ENCODE measurements at regions not wholly inside any gene's neighbourhood (a gene's known extent, or its start where the extent isn't known, plus 50 kb on each side); places are given as distances from the start of the nearest gene placed in this dataset.

DNA sequence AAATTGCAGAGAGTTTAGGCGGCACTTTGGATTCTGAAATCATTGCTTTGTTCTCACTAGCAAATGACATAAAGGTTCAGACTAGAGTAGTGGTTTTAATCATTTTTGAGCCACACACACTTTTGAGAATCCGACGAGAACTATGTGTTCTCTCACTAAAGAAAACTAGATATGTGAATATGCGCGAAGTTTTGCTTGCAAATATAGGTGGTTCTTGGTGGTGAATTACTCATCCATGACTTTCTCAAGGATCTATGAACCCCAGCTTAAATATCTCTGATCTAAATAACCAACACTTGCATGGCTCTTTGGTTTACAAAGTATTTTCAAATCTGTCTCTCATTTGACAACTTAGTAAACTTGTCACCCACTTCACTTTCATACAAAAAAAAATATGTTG, 54.8 kb downstream of the NOG start:
- Histone ChIP-seq H3K36me3 (ENCODE audit: control insufficient read depth, insufficient read depth, low read length) (no peaks in the 10 kb centered on the region), H3K9ac (ENCODE audit: low read depth, low read length) (no peak overlapping the region), H3K4me1 (ENCODE audit: control insufficient read depth, insufficient read depth, low read length) (no peaks in the 10 kb centered on the region), H3K27ac (ENCODE audit: low read depth, low read length) (no peak overlapping the region), H3K27me3 (ENCODE audit: control insufficient read depth, insufficient read depth, low read length) (no peaks in the 10 kb centered on the region), H3K4me3 (ENCODE audit: low read depth, low read length) (no peak overlapping the region), H3K9me3 (ENCODE audit: control insufficient read depth, insufficient read depth, low read length) (no peaks in the 10 kb centered on the region)

DNA sequence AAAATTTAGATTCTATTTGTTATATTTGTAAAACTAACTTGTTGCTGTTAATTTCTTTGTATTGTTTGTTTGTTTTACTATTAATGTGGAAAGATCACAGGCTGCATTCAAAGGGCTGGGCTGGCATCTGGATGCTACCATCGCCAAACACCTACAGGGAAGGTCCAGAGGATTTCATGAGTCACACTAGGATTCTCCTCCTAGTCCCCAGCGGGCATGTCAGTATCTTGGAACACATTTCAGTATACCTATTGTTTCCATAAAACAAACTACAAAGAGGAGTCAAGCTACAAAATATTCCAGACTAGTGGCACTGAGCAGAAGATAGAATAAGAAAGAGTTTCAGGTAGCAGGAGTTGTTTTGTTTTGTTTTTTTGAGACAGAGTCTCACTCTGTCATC, 55.3 kb downstream of the NOG start:
- Histone ChIP-seq H3K27me3 (ENCODE audit: control insufficient read depth, insufficient read depth, low read length) (no peaks in the 10 kb centered on the region), H3K4me1 (ENCODE audit: control insufficient read depth, insufficient read depth, low read length) (no peaks in the 10 kb centered on the region), H3K9me3 (ENCODE audit: control insufficient read depth, insufficient read depth, low read length) (no peaks in the 10 kb centered on the region), H3K9ac (ENCODE audit: low read depth, low read length) (no peak overlapping the region), H3K4me3 (ENCODE audit: low read depth, low read length) (no peak overlapping the region), H3K36me3 (ENCODE audit: control insufficient read depth, insufficient read depth, low read length) (no peaks in the 10 kb centered on the region), H3K27ac (ENCODE audit: low read depth, low read length) (no peak overlapping the region)

DNA sequence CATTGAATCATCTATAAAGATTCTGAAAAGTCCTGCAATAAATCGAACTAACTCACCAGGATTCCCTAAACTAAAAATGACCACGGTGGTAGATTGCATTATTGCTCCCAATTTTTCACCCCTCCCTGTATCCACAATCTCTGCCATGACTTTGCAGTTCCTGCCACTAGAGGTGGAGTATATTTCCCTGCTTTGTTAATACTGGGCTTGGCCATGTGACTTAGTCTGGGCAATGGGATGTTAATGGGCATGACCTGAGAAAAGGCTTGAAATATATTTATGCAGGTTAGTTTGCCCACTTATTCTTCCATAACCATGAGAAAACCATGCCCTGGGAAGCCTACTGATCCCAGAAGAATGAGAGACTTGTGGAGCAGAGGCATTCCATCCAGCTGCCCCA, 59.1 kb downstream of the NOG start:
- no peaks in the 10 kb centered on the region for H3K4me1 ChIP-seq (ENCODE audit: control insufficient read depth, insufficient read depth, low read length)
- no peaks in the 10 kb centered on the region for H3K36me3 ChIP-seq (ENCODE audit: control insufficient read depth, insufficient read depth, low read length)
- no peak overlapping the region for H3K27ac ChIP-seq (ENCODE audit: low read depth, low read length)
- H3K9me3 ChIP-seq (ENCODE audit: control insufficient read depth, insufficient read depth, low read length): no peaks in the 10 kb centered on the region
- H3K27me3 ChIP-seq (ENCODE audit: control insufficient read depth, insufficient read depth, low read length): no peaks in the 10 kb centered on the region
- H3K4me3 ChIP-seq (ENCODE audit: low read depth, low read length): no peak overlapping the region
- no peak overlapping the region for H3K9ac ChIP-seq (ENCODE audit: low read depth, low read length)

DNA sequence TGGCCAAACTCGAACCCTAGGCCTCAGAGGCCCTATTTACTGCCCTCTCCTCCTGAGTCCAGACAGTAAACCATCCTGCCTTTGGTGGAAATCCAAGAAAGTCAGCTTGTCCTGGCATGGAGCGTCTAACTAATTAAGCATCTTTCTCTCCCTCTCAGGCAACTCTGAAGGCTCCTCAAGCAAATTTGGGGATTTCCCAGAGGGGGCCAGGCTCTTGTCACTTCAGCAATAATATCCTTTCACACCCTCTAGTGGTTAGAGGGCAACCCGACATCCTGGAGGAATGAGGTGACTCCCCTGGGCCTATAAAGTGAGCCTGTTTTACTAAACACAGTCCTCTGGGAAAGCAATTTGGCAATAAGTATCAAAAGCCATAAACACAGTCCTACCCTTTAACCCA, 60.4 kb downstream of the NOG start:
- Histone ChIP-seq H3K27me3 (ENCODE audit: control insufficient read depth, insufficient read depth, low read length) (no peaks in the 10 kb centered on the region), H3K9me3 (ENCODE audit: control insufficient read depth, insufficient read depth, low read length) (no peaks in the 10 kb centered on the region), H3K4me3 (ENCODE audit: low read depth, low read length) (no peak overlapping the region), H3K4me1 (ENCODE audit: control insufficient read depth, insufficient read depth, low read length) (no peaks in the 10 kb centered on the region), H3K27ac (ENCODE audit: low read depth, low read length) (no peak overlapping the region), H3K36me3 (ENCODE audit: control insufficient read depth, insufficient read depth, low read length) (no peaks in the 10 kb centered on the region), H3K9ac (ENCODE audit: low read depth, low read length) (no peak overlapping the region)

DNA sequence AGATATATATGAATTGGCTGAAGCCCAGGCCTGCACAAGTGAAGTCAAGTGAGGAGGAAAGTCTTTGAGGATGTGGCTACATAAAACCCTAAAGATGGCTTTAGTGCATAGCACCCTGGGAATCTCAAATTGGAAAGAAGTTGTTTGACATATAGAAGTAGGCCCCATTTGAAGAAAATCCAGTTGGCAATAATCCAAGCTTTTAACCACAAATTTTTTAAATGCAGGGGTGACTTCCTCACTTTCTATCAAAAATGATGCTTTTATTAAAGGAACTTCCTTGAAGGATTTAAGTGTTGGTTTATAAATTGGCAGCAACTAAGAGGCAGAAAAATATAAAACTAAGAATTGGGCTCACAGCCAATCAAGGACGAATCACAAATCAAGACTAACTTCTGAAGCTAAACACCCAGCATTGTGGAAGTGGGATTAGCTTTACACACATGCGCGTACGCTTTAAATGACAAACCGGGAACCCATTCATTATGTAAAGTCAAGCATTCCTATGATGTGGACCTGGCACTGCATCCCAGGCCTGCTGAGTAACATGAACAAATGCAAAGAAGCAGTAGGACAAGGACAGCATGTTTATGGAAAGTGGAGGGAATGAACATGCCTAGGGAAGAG, 63.3 kb downstream of the NOG start:
- Histone ChIP-seq H3K9ac (ENCODE audit: low read depth, low read length) (no peak overlapping the region), H3K4me3 (ENCODE audit: low read depth, low read length) (no peak overlapping the region), H3K9me3 (ENCODE audit: control insufficient read depth, insufficient read depth, low read length) (no peaks in the 10 kb centered on the region), H3K36me3 (ENCODE audit: control insufficient read depth, insufficient read depth, low read length) (no peaks in the 10 kb centered on the region), H3K27me3 (ENCODE audit: control insufficient read depth, insufficient read depth, low read length) (no peaks in the 10 kb centered on the region), H3K27ac (ENCODE audit: low read depth, low read length) (no peak overlapping the region), H3K4me1 (ENCODE audit: control insufficient read depth, insufficient read depth, low read length) (no peaks in the 10 kb centered on the region)

DNA sequence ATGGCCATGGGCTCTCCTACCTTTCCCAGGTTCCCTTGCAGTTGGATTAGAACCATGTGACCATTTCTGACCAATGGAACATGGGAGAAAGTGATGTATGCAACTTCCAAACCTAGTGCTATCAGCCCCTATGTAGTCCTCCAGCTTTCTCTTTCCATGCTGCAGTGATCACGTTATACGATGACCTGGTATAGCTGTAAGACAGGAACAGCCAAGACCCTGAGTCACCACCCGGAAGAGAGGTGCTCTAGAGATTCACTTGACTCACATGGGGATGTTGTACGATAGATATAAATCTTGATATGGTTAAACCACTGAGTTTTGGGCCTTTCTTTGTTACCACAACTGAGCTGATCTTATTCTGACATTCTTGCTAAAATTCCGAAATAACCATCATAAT, 65.1 kb downstream of the NOG start:
- Histone ChIP-seq H3K27ac (ENCODE audit: low read depth, low read length) (no peak overlapping the region), H3K4me3 (ENCODE audit: low read depth, low read length) (no peak overlapping the region), H3K9me3 (ENCODE audit: control insufficient read depth, insufficient read depth, low read length) (no peaks in the 10 kb centered on the region), H3K27me3 (ENCODE audit: control insufficient read depth, insufficient read depth, low read length) (no peaks in the 10 kb centered on the region), H3K9ac (ENCODE audit: low read depth, low read length) (no peak overlapping the region), H3K4me1 (ENCODE audit: control insufficient read depth, insufficient read depth, low read length) (no peaks in the 10 kb centered on the region), H3K36me3 (ENCODE audit: control insufficient read depth, insufficient read depth, low read length) (no peaks in the 10 kb centered on the region)

DNA sequence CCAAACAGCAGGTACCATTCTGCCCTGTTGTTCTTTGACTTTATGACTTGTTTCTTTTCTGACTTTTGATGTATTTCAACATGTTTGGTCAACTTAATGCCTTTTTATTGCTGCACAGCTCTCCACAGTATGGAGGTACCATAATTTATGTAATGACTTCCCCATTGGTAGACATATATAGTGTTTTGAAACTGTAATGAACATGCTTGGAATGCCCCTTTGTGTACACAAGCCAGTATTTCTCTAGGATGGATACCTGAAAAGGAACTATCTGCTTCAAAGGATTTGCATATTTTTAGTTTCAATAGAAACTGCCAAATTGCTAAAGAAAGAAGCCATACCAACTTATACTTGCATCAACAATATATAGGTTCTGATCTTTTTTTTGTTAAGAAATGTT, 66.1 kb downstream of the NOG start:
- Histone ChIP-seq H3K9ac (ENCODE audit: low read depth, low read length) (no peak overlapping the region), H3K27ac (ENCODE audit: low read depth, low read length) (no peak overlapping the region), H3K4me1 (ENCODE audit: control insufficient read depth, insufficient read depth, low read length) (no peaks in the 10 kb centered on the region), H3K9me3 (ENCODE audit: control insufficient read depth, insufficient read depth, low read length) (no peaks in the 10 kb centered on the region), H3K27me3 (ENCODE audit: control insufficient read depth, insufficient read depth, low read length) (no peaks in the 10 kb centered on the region), H3K36me3 (ENCODE audit: control insufficient read depth, insufficient read depth, low read length) (no peaks in the 10 kb centered on the region), H3K4me3 (ENCODE audit: low read depth, low read length) (no peak overlapping the region)

DNA sequence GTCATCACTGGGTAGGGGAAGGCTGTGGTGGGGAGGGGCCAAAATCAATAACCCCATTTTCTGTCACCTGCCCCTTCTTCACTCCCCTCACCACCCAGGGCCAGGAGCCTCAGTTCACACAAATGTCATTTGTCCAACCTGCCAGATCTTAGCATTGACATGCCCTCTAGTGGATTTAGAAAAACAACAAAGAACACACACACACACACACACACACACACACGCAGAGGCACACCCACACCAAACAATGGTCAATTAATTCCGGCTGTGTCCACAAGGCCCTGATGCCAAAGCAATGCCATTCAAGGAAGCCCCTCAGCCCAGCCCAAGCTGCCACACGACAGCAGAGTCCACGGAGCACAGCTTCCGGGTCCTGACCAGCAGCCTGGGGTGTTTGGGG, 68.4 kb downstream of the NOG start:
- Histone ChIP-seq H3K9me3 (ENCODE audit: control insufficient read depth, insufficient read depth, low read length) (no peaks in the 10 kb centered on the region), H3K27me3 (ENCODE audit: control insufficient read depth, insufficient read depth, low read length) (no peaks in the 10 kb centered on the region), H3K36me3 (ENCODE audit: control insufficient read depth, insufficient read depth, low read length) (no peaks in the 10 kb centered on the region), H3K9ac (ENCODE audit: low read depth, low read length) (no peak overlapping the region), H3K27ac (ENCODE audit: low read depth, low read length) (no peak overlapping the region), H3K4me1 (ENCODE audit: control insufficient read depth, insufficient read depth, low read length) (no peaks in the 10 kb centered on the region), H3K4me3 (ENCODE audit: low read depth, low read length) (no peak overlapping the region)

DNA sequence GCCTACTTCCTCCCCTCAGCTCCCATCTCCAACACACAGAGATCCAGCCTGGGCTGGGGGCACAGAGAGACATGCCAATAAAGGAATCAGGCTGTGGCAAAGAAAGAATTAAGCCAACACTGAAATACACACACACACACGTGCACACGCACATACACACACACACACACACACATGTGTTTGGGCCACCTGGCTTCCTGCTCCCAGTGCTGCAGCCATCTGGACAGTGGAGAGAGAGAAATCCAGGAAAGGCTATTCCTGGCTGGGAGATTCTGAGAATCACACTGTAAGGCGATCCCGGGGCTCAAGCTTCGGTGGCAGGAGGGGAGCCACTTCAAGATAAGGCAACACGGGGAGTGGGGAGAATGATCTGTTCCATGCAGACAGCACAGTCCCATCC, 72.4 kb downstream of the NOG start:
- H3K27me3 ChIP-seq (ENCODE audit: control insufficient read depth, insufficient read depth, low read length): no peaks in the 10 kb centered on the region
- H3K36me3 ChIP-seq (ENCODE audit: control insufficient read depth, insufficient read depth, low read length): no peaks in the 10 kb centered on the region
- no peaks in the 10 kb centered on the region for H3K9me3 ChIP-seq (ENCODE audit: control insufficient read depth, insufficient read depth, low read length)
- no peak overlapping the region for H3K4me3 ChIP-seq (ENCODE audit: low read depth, low read length)
- no peak overlapping the region for H3K9ac ChIP-seq (ENCODE audit: low read depth, low read length)
- H3K4me1 ChIP-seq (ENCODE audit: control insufficient read depth, insufficient read depth, low read length): no peaks in the 10 kb centered on the region
- no peak overlapping the region for H3K27ac ChIP-seq (ENCODE audit: low read depth, low read length)

DNA sequence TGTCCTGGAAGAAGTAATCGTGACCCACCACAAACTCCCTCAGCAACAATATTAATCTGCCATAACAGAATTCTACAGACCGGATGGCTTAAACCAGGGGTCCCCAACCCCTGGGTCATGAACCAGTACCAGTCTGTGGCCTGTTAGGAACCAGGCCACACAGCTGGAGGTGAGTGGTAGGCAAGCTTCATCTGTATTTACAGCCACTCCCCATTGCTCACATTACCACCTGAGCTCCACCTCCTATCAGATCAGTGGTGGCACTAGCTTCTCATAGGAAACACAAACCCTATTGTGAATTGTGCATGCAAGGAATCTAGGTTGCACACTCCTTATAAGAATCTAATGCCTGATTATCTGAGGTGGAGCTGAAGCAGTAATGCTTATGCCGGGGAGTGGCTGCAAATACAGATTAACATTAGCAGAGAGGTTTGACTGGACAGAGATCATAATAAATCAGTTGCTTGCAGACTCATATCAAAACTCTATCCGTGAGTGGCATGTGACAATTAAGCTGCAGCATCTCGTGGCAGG, 74.5 kb downstream of the NOG start:
- H3K4me3 ChIP-seq (ENCODE audit: low read depth, low read length): no peak overlapping the region
- H3K36me3 ChIP-seq (ENCODE audit: control insufficient read depth, insufficient read depth, low read length): no peaks in the 10 kb centered on the region
- H3K27me3 ChIP-seq (ENCODE audit: control insufficient read depth, insufficient read depth, low read length): no peaks in the 10 kb centered on the region
- H3K9me3 ChIP-seq (ENCODE audit: control insufficient read depth, insufficient read depth, low read length): no peaks in the 10 kb centered on the region
- H3K4me1 ChIP-seq (ENCODE audit: control insufficient read depth, insufficient read depth, low read length): no peaks in the 10 kb centered on the region
- no peak overlapping the region for H3K9ac ChIP-seq (ENCODE audit: low read depth, low read length)
- H3K27ac ChIP-seq (ENCODE audit: low read depth, low read length): no peak overlapping the region

DNA sequence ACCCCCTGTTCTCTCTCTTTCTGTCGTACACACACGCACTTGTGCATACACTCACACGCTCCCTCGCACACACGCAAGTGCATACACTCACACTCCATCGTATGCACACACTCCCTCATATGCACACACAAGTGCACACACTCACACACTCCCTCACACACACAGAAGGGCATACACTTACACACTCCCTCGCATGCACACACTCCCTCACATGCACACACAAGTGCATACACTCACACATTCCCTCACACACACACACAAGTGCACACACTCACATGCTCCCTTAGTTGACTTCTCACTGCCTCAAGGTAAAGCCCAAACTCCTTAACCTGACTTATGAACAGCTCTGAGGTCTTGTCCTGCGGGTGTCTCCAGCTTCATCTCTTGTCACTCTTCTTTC, 78.7 kb downstream of the NOG start:
- Histone ChIP-seq H3K27me3 (ENCODE audit: control insufficient read depth, insufficient read depth, low read length) (peaks cover 22% of the 10 kb centered on the region), H3K4me3 (ENCODE audit: low read depth, low read length) (no peak overlapping the region), H3K36me3 (ENCODE audit: control insufficient read depth, insufficient read depth, low read length) (no peaks in the 10 kb centered on the region), H3K9me3 (ENCODE audit: control insufficient read depth, insufficient read depth, low read length) (no peaks in the 10 kb centered on the region), H3K4me1 (ENCODE audit: control insufficient read depth, insufficient read depth, low read length) (no peaks in the 10 kb centered on the region), H3K9ac (ENCODE audit: low read depth, low read length) (no peak overlapping the region), H3K27ac (ENCODE audit: low read depth, low read length) (no peak overlapping the region)

Data from HUES48 (cell line).